NOMO-1 treated with dmso at 0.1 percent for 144 hours (cell line): ENCODE measurements at regions not wholly inside any gene's neighbourhood (a gene's known extent, or its start where the extent isn't known, plus 50 kb on each side); places are given as distances from the start of the nearest gene placed in this dataset.
"Not testable (repeated sequence)": the region's sequence is repeated elsewhere in the genome, so short reads cannot be mapped to it uniquely, and the experiment has no call there.

Experiments used
- DNase-seq: peaks from one replicate; lab custom pipeline; 2025; ENCODE audit not compliant: unreplicated experiment; lab: John Stamatoyannopoulos, UW

- DNase-seq: no peak
Observed at GRCh38 chr22:22371031-22371541, 126.5 kb downstream of the VPREB1 start.

- no peak for DNase-seq
Observed at GRCh38 chr22:22372086-22372485, 127.5 kb downstream of the VPREB1 start.

- no peak for DNase-seq
Observed at GRCh38 chr22:22374163-22374562, 129.6 kb downstream of the VPREB1 start.

GRCh38 chr22:22374579-22374978 lies 130.0 kb downstream of the VPREB1 start:
- DNase-seq: no peak

GRCh38 chr22:22375576-22376351 lies 131.2 kb downstream of the VPREB1 start:
- no peak for DNase-seq

- no peak for DNase-seq
Observed at GRCh38 chr22:22376352-22376706, 131.7 kb downstream of the VPREB1 start.

GRCh38 chr22:22376884-22377283 lies 131.7 kb downstream of the ZNF280B start:
- not testable (repeated sequence) for DNase-seq

- DNase-seq: no peak
Observed at GRCh38 chr22:22377335-22377734, 131.2 kb downstream of the ZNF280B start.

GRCh38 chr22:22378446-22379415 lies 129.8 kb downstream of the ZNF280B start:
- no peak for DNase-seq

GRCh38 chr22:22380098-22381030 lies 128.2 kb downstream of the ZNF280B start:
- no peak for DNase-seq

GRCh38 chr22:22381292-22381691 lies 127.2 kb downstream of the ZNF280B start:
- not testable (repeated sequence) for DNase-seq

- no peak for DNase-seq
Observed at GRCh38 chr22:22384267-22384666, 124.3 kb downstream of the ZNF280B start.

GRCh38 chr22:22384668-22385244 lies 123.8 kb downstream of the ZNF280B start:
- DNase-seq: no peak

GRCh38 chr22:22386602-22387385 lies 121.7 kb downstream of the ZNF280B start:
- DNase-seq: no peak

- no peak for DNase-seq
Observed at GRCh38 chr22:22387386-22387736, 121.2 kb downstream of the ZNF280B start.

- no peak for DNase-seq
Observed at GRCh38 chr22:22388090-22388489, 120.5 kb downstream of the ZNF280B start.

GRCh38 chr22:22388494-22388893 lies 120.0 kb downstream of the ZNF280B start:
- DNase-seq: no peak

GRCh38 chr22:22389467-22389866 lies 119.1 kb downstream of the ZNF280B start:
- no peak for DNase-seq

- no peak for DNase-seq
Observed at GRCh38 chr22:22390989-22391388, 117.6 kb downstream of the ZNF280B start.

GRCh38 chr22:22391543-22391942 lies 117.0 kb downstream of the ZNF280B start:
- no peak for DNase-seq
